Fibroblast of skin of right biceps (primary cell): ENCODE measurements at regions not wholly inside any gene's neighbourhood (a gene's known extent, or its start where the extent isn't known, plus 50 kb on each side); places are given as distances from the start of the nearest gene placed in this dataset.

Experiments used
- DNase-seq: peaks from one replicate; pipeline ENCODE4 v3.0.0-alpha.2; 2013

DNA sequence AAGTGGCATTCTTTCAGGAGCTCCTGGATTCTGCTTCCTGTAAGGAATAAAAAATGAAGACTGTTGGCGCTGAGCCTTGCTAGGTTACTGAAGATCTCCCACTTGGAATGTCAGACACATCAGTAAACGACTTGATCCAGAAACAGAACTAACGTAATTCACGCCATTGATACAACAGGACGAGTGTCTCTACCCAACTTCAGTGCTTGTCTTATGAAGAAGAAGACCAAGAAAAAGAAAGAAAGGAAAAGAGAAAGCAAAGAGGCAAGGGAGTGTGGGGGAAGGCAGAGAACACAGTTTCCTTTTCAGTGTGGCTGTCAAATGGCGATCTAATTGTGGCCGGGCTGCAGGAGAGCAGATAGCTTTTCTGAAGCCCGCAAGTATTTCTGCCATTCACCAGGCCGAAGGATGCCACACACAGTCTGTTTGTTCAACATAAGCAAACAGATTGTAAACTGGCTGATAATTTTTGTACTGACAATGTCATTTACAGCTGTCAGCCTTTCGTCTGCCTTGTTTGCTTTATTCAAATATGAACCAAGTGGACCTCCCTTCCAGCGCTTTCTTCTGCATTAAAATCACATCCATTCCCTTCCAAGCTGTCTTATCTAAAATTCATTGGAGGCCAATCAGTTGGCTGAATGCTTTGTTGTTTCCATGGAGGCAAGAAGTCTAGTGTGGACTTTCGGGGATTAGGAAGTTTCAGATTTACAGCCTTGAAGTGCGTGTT lies 180.6 kb downstream of the FOXA2 start:
- peak; percentile 8 for DNase-seq

DNA sequence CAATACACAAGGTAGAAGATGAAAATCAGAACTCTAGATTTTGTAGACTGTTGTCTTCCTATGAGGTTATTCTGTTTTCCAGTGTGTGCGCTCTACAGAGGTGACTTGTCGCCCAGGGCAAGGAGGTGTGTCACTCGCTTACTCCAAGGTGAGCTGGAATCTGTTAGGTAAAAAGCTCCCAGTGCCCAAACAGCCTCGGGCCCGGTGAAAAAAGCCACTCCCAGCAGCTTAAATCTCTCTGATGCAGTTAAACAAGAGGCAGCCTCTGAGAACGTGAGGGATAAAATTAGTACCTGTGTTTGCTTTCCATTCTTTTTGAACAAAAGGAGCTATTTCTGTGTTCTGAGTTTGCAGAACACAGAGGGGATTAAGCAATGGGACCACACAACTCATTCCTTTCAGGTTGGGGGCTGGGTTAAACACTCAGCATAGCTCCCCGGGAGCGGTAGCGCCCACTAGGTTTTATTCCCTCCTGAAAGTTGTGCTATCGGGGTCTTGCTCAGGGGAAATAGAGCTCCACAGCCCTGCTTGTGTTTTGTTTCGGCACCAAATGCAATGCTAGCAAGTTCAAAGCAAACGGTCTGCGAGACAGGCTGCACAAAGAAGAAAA lies 181.2 kb downstream of the FOXA2 start:
- DNase-seq: no peak

- DNase-seq: no peak
These were observed 181.8 kb downstream of the FOXA2 start for GRCh38 chr20:22402550-22402949.

DNA sequence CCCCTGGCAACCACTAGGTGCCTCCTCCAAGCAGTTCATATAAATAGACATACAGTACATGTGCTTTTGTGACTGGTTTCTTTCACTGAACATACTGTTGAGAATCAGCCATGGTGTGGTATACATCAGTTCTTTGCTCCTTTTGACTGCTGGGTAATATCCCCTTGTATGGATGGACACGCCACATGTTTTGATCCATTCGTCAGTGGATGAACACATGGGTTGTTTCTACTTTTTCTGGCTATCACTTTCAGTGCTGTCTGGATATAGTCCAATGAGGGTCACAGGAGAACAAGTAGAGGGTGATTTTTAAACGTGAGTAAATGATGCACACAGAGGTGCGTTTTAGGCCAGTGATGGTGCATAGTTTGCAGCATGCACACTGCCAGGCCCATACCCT lies 183.9 kb downstream of the FOXA2 start:
- DNase-seq: no peak

DNA sequence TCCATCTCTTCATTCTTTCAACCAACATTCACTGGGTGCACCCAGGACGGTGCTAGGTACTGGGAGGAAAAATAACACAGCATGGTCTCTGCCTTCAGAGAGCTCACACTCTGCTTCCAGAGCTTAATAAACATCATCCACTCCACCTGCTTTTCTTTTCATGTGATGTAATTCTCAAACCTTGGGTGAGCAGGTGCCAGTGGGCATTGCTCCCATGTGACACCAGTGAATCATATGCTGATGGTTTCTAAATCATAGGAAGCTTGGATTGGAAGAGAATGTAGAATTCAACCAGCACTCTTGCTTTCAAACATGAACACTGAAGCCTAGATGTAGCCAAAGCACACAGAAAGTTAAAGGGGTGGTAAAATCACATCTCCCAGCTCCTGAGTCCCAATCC lies 189.8 kb downstream of the FOXA2 start:
- DNase-seq: no peak

DNA sequence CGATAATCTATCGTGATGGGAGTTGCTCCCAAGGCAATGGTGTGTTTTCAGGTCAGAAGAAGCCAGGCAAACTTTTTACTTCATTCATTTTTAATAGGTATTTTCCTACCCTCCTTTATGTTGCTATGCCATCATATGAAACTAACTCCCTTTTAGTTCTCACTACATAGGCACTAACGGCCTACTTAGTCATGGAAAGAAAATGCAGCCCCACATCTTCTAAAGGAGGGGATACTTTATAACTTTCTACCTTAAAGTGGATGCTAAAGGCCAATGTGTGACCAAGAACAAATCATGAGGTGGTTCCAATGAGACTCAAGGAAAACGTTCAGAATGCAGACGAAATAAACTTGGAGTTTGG lies 193.8 kb downstream of the FOXA2 start:
- DNase-seq: no peak

- DNase-seq: peak; percentile 9
These were observed 194.4 kb downstream of the FOXA2 start for GRCh38 chr20:22389836-22390542.

DNA sequence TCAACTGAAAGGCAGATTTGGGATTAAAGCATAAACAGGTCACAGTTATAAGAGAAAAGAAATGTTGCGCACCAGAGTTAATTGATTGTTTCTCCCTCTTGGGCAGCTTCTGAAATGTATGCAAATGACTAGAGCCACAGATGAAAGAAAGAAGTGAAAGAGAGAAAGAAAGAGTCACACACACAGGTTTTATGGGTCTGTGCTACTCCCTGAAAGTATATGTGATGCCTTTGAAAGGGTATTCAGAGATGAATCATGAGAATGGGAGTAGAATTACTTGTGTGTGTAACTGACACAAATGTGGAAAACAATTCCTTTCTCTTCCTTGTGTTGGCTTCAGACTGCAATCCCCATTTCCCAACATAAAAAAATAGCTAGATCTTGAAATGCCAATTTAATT lies 196.9 kb downstream of the FOXA2 start:
- no peak for DNase-seq

GRCh38 chr20:22386306-22386623 lies 198.1 kb downstream of the FOXA2 start:
- DNase-seq: no peak

DNA sequence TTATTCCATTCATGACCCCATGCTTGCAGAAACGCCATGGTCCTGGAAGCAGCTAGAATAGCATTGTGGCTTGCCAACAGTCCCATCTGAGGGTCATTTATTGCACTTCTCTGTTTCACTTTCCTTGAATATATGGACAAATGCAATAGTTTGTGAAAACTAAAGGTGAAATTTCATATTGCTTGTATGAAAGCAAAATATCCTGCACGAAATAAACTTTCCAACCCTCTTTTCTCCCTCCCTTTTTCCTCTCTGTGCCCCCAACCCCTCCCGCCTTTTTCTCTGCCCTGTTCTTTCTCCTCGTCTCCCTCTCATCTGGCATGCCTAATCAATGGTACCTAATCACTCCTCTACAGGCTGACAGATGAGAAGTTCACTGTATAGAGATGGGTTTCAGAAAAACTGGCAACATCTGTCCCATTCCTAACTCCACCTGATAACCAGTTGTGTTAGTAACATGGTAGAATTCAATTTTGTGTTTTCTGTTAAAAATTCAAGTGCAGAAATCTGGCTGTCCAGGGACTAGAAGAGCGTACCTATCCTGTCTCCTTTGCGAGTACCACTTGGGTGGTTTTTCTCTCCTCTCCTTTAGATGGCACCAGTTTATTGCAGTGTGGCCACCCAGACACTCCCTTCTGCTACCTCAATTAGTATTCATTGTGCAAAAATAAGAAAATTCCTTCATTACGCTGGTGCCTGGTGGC lies 198.6 kb downstream of the FOXA2 start:
- DNase-seq: no peak

DNA sequence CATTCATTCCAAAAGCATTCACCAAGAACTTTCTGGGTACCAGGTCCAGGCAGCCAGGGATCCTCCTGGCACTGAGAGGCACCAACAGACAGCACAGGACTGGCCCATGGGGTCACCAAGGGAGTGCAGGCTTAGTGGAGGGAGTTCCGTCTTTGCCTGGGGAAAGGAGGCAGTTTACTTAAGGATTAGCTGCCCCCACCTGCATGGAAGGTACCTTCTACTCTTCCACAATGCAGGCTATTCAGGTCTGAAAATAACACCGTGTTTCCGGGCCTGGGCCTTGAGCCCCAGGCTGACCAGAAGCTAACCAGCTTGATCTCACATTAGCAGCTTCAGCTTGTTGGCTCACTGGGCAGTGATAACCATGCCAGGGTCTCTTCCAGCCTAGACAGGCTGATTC lies 199.4 kb downstream of the FOXA2 start:
- no peak for DNase-seq

DNA sequence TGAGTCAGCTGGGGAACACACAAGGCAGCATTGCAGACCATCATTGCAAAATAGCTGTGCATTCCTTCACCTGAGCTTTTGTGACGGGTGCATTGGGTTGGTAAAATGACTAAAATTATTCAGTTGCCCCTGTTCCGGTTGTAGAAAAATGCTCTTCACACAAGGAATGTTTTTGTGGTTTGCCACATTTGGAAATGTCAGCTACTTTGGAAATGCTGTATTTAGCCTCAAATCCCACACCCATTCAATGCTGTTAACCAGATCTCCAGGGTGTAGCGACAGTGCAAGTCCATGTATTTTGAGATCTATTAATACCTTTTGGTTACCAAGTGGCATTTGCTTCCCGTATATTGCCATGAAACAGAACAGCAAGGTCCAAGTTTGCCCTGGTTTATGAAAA lies 201.2 kb downstream of the FOXA2 start:
- peak; percentile 29 for DNase-seq

DNA sequence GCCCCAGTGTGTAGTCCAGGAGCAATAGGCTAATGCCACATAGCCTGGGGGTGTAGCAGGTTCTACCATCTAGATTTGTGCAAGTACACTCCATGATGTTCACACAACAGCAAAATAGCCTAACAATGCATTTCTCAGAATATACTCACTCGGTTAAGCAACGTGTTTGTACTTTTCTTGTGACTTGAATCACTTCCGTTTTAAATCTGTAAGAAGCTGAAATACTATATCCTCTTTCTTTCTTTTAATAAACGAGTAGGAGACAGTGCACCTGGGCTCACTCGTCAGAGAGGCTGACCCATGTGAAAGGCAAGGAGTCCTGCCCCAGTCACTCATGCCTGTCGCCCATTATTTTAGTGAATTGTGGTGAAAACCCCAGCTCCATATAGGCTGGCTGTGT lies 201.6 kb downstream of the FOXA2 start:
- no peak for DNase-seq

- no peak for DNase-seq
These were observed 202.5 kb downstream of the FOXA2 start for GRCh38 chr20:22381812-22382416.

- DNase-seq: peak; percentile 73
These were observed 204.9 kb downstream of the FOXA2 start for GRCh38 chr20:22379472-22379871.

DNA sequence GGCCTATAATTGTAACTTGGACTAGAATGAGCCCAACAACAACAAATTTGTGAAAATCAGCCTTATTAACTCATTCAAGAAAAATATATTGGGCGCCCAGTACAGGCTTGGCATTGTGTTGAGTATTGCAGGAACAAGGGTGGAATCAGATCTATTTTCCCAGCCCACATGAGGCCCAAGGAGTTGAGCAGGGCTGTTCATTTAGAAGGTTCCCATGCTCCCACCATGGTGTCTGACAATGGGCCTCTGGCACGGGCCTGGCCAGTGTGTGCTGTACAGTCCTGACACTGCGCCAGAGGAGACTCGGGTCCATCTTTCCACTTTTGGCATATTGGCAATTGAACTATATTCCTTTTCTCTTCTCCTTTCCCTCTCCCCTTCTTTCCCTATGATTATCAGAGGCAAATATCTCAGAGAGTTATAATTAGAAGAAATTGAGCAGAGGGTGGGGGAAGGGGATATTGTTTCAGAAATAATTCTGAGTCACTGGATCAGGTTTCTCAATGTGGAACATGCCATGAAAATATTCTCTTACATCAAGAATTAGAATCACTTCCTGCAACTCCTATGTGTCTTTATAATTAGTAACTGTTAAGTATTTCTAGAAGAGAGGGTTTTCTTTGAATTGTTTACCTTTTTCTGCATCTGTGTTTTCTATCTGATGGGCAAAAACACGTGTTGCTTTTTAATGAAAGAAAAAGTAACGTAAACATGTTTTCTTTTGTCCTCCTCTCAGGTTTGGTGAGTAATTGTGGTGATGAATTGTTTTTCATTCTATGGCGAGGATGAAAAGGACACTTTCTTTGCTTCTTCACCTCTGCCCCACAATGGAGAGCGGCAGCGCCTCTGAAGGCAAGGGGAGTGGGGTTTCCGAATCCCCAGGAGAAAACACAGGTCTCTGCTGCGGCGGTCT lies 209.4 kb downstream of the FOXA2 start:
- DNase-seq: peak; percentile 56

GRCh38 chr20:22374066-22374465 lies 210.3 kb downstream of the FOXA2 start:
- no peak for DNase-seq

- DNase-seq: no peak
These were observed 211.0 kb downstream of the FOXA2 start for GRCh38 chr20:22373164-22373895.

GRCh38 chr20:22371843-22372242 lies 212.5 kb downstream of the FOXA2 start:
- DNase-seq: no peak

- DNase-seq: no peak
These were observed 214.2 kb downstream of the FOXA2 start for GRCh38 chr20:22370137-22370536.

GRCh38 chr20:22369100-22369499 lies 215.3 kb downstream of the FOXA2 start:
- DNase-seq: no peak

GRCh38 chr20:22368235-22368634 lies 216.1 kb downstream of the FOXA2 start:
- no peak for DNase-seq
